A673 (cell line): ENCODE measurements at regions not wholly inside any gene's neighbourhood (a gene's known extent, or its start where the extent isn't known, plus 50 kb on each side); places are given as distances from the start of the nearest gene placed in this dataset.

Source experiments
- BruUV-seq: library from RNA; stranded (reverse); fragments of 400-500 nt; replicated peaks from 2 replicates; lab custom pipeline; 2021; lab: Mats Ljungman, UMichigan
- CTCF ChIA-PET: fragments of 300-600 bp; sonication (Branson Sonifier 250); formaldehyde crosslinking; loops from one replicate; lab custom pipeline; 2022; ENCODE audit warnings: antibody characterized with exemption; lab: Charles Lee
- POLR2A ChIA-PET: fragments of 300-600 bp; sonication (Branson Sonifier 250); formaldehyde crosslinking; loops from one replicate; lab custom pipeline; 2022; ENCODE audit warnings: antibody characterized with exemption; ENCODE audit not compliant: low non-redundant PET; lab: Charles Lee
- DNase-seq: peaks from one replicate; pipeline ENCODE4 v3.0.0-alpha.2; 2015; ENCODE audit warnings: low spot score
- H3K27ac ChIP-seq: fragments of 200-600 bp; sonication (generic); 2 replicates; pipeline ENCODE4 v1.5.1; 2016; ENCODE audit warnings: mixed run types, low read depth, mild to moderate bottlenecking, mixed read lengths, antibody characterized with exemption, low read length; ENCODE audit not compliant: poor library complexity, severe bottlenecking
- H3K27me3 ChIP-seq: fragments of 200-600 bp; sonication (generic); replicated peaks from 2 replicates; pipeline ENCODE4 v1.6.1; 2017; ENCODE audit warnings: mixed run types, low read depth, mild to moderate bottlenecking, mixed read lengths, antibody characterized with exemption, low read length; ENCODE audit not compliant: insufficient read depth, poor library complexity
- H3K36me3 ChIP-seq: fragments of 200-600 bp; sonication (generic); 2 replicates; pipeline ENCODE4 v1.6.1; 2016; ENCODE audit warnings: mixed run types, mild to moderate bottlenecking, mixed read lengths, antibody characterized with exemption, low read length; ENCODE audit not compliant: insufficient read depth, poor library complexity, severe bottlenecking
- H3K4me1 ChIP-seq: fragments of 200-600 bp; sonication (generic); 2 replicates; pipeline ENCODE4 v1.6.1; 2017; ENCODE audit warnings: mixed run types, mild to moderate bottlenecking, mixed read lengths, antibody characterized with exemption, low read length; ENCODE audit not compliant: insufficient read depth, poor library complexity, severe bottlenecking
- H3K4me3 ChIP-seq: fragments of 200-600 bp; sonication (generic); 2 replicates; pipeline ENCODE4 v1.5.1; 2016; ENCODE audit warnings: low read depth, mixed run types, mild to moderate bottlenecking, mixed read lengths, low read length; ENCODE audit not compliant: poor library complexity, severe bottlenecking
- H3K9me3 ChIP-seq: fragments of 200-600 bp; sonication (generic); 2 replicates; pipeline ENCODE4 v1.6.1; 2016; ENCODE audit warnings: mixed run types, low read depth, mild to moderate bottlenecking, mixed read lengths, antibody characterized with exemption, low read length; ENCODE audit not compliant: poor library complexity, severe bottlenecking
- EZH2 ChIP-seq: fragments of 200-600 bp; sonication (generic); IDR thresholded peaks from 2 replicates; pipeline ENCODE4 v1.6.1; 2017; ENCODE audit warnings: borderline replicate concordance, low read depth, mild to moderate bottlenecking, mixed read lengths, antibody characterized with exemption, low read length; ENCODE audit not compliant: poor library complexity, severe bottlenecking
- intact Hi-C: fragments of 100-400 bp; cut with micrococcal nuclease; formaldehyde crosslinking; loops from one replicate; pipeline ENCODE4 v1.10.0; 2022; ENCODE audit not compliant: unreplicated experiment
- TF ChIP-seq, protein P1 (sequence below): fragments of 300-800, 200-600 bp; sonication (generic); conservative IDR thresholded peaks from 2 replicates; pipeline ENCODE4 v1.5.1; 2017; ENCODE audit warnings: low read depth, mild to moderate bottlenecking, antibody characterized with exemption, low read length, moderate library complexity, mixed read lengths

DNA sequence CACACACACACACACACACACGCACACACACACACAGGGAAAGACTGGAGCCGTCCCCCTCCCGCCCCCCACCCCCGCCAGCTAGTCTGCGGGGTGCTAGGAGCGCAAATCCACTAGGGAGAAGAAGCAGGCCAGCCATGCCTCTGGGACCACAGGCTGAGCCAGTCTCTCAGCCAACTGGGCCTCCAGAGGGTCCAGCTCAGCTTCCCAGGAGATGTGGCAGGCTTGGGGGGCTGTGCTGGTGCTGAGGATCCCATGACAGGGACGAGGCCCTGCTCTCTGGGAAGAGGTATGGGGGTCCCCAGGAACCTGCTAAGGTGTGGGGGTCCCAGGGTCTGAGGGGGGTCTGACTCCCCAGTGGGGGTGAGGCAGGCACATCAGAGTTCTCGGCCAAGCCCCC, 133.5 kb downstream of the NCOR2 start:
- Histone ChIP-seq H3K4me1 (peaks cover 19% of the 10 kb centered on the region), H3K36me3 (peaks cover 20% of the 10 kb centered on the region), H3K27ac (peak overlapping the region; percentile 67), H3K27me3 (no peaks in the 10 kb centered on the region), H3K4me3 (no peak overlapping the region), H3K9me3 (no peaks in the 10 kb centered on the region)
- ChIA-PET POLR2A (no interaction called here), CTCF (no interaction called here)
- intact Hi-C loops = no loop called here
- no peak for DNase-seq
- no TSS peak for BruUV-seq
- TF ChIP-seq EZH2 = no peak
- TF ChIP-seq, protein P1, sequence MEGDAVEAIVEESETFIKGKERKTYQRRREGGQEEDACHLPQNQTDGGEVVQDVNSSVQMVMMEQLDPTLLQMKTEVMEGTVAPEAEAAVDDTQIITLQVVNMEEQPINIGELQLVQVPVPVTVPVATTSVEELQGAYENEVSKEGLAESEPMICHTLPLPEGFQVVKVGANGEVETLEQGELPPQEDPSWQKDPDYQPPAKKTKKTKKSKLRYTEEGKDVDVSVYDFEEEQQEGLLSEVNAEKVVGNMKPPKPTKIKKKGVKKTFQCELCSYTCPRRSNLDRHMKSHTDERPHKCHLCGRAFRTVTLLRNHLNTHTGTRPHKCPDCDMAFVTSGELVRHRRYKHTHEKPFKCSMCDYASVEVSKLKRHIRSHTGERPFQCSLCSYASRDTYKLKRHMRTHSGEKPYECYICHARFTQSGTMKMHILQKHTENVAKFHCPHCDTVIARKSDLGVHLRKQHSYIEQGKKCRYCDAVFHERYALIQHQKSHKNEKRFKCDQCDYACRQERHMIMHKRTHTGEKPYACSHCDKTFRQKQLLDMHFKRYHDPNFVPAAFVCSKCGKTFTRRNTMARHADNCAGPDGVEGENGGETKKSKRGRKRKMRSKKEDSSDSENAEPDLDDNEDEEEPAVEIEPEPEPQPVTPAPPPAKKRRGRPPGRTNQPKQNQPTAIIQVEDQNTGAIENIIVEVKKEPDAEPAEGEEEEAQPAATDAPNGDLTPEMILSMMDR = no peak

DNA sequence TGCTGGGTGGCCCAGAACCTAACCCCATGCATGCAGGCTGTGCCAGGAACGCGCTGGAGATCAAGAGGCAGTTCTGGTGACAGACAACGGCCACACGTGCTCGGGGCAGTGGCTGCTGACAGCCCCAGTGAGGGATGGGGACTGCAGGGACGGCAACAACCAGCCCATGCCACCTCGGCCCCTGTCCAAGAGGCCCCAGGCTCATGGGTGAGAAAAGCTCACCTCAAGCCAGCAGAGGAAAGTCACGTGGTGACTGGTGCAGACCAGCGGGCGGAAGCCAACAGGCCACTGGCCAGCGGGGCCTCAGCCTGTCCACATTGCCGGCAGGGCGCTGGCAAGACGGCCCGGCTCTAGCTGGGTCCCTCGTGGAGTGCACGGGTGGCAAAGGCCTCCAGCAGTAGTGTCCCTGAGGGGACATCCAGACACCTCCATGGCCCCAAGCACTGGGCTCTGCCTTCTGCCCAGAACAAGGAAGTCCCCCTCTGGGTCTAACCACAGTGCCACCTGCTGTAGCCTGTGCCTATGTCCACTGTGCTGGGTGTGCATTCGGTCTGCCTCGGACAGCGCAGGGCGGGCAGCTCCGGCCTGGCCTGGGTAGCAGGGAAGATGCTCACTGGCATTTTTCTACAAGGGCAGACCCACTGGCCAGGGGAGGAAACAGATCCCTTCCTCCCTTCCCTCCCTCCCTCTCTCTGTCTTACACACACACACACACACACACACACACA, 134.1 kb downstream of the NCOR2 start:
- Histone ChIP-seq H3K4me3 (no peak overlapping the region), H3K27ac (peak overlapping the region; percentile 67), H3K27me3 (no peaks in the 10 kb centered on the region), H3K36me3 (peaks cover 26% of the 10 kb centered on the region), H3K9me3 (no peaks in the 10 kb centered on the region), H3K4me1 (peaks cover 23% of the 10 kb centered on the region)
- intact Hi-C loops = no loop called here
- POLR2A ChIA-PET = no interaction called here
- CTCF ChIA-PET = no interaction called here
- no peak for TF ChIP-seq EZH2
- TF ChIP-seq, protein P1 = no peak
- no TSS peak for BruUV-seq
- DNase-seq = no peak

DNA sequence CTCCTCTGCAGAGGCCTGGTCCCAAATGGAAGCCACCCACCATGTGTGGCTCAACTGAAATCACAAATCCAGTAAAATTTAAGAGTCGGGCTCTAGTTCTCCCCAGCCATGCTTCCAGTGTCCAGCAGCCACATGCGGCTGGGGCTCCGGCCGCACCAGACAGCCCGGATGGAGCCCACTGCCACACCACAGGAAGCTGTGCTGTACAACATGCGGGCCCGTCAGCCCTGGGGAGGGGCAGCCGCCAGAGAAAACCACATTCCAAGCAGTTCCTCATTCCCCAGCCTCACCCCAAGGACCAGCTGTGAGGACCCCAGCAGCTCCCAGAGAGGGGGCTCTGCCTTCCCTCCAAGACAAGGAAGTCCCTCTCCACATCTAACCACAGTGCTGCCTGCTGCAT, 135.0 kb downstream of the NCOR2 start:
- ChIA-PET POLR2A (no interaction called here), CTCF (no interaction called here)
- no peaks in the 10 kb centered on the region for H3K27me3 ChIP-seq
- intact Hi-C loops = no loop called here
- peaks cover 23% of the 10 kb centered on the region for H3K4me1 ChIP-seq
- H3K36me3 ChIP-seq = peaks cover 33% of the 10 kb centered on the region
- no peak for TF ChIP-seq EZH2
- TF ChIP-seq, protein P1 = no peak
- BruUV-seq = no TSS peak
- no peak overlapping the region for H3K4me3 ChIP-seq
- H3K9me3 ChIP-seq = no peaks in the 10 kb centered on the region
- no peak for DNase-seq
- H3K27ac ChIP-seq = peak overlapping the region; percentile 40
